SH-SY5Y (cell line): ENCODE measurements at regions not wholly inside any gene's neighbourhood (a gene's known extent, or its start where the extent isn't known, plus 50 kb on each side); places are given as distances from the start of the nearest gene placed in this dataset.

ENCODE experiments used
- GATA2 ChIP-seq: IDR thresholded peaks from 2 replicates; pipeline ENCODE4 v1.6.1; 2011; ENCODE audit warnings: mild to moderate bottlenecking, low read depth, low read length
- GATA3 ChIP-seq: IDR thresholded peaks from 2 replicates; pipeline ENCODE4 v1.6.1; 2011; ENCODE audit warnings: low read depth, mild to moderate bottlenecking, low read length, moderate library complexity

DNA sequence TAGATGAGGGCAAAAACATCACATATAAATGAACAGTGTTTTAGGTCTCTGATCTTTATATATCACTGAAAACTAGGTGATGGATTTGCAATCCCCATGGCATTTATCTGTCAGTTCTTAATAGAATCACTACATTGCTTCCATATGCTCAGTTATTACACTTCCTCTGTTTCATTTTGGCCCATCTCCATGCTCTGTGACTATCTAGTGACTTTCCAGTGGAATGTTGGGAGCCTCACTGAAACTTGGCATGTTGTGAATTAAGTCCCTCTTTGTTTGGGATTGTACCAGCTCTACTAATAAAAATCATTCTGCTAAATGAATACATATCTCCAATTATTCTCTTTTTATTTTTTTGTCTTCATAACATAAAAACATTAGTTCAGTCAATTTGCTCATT, 226.1 kb upstream of the CEP162 start:
- TF ChIP-seq GATA2 (no peak), GATA3 (no peak)
